ENCODE measurements at regions not wholly inside any gene's neighbourhood (a gene's known extent, or its start where the extent isn't known, plus 50 kb on each side); places are given as distances from the start of the nearest gene placed in this dataset.

- Histone ChIP-seq H3K27ac (no peak overlapping the region), H3K9ac (ENCODE audit: low read depth in 2 of 2, low read length in 2 of 2) (no peak overlapping the region), H3K27me3 (no peaks in the 10 kb centered on the region), H3K36me3 (no peaks in the 10 kb centered on the region), H3K9me3 (no peaks in the 10 kb centered on the region), H3K4me1 (no peaks in the 10 kb centered on the region), H3K4me3 (no peak overlapping the region)
- TF ChIP-seq CTCF (IDR thresholded peaks at IDR 0.05): no peak
- intact Hi-C loops (cut with DNase I): no loop called here
- no peak for DNase-seq
Measured at GRCh38 chr3:23752126-23752525, 53.6 kb upstream of the UBE2E1 start.

GRCh38 chr3:23754215-23754614, 51.5 kb upstream of the UBE2E1 start:
- intact Hi-C loops (cut with DNase I): no loop called here

More at GRCh38 chr3:23754215-23754614, 51.5 kb upstream of the UBE2E1 start:
- no peak for TF ChIP-seq CTCF (IDR thresholded peaks at IDR 0.05)
- H3K27me3 ChIP-seq: no peaks in the 10 kb centered on the region
- H3K4me3 ChIP-seq: no peak overlapping the region
- DNase-seq: no peak
- no peak overlapping the region for H3K9ac ChIP-seq (ENCODE audit: low read depth in 2 of 2, low read length in 2 of 2)
- H3K36me3 ChIP-seq: no peaks in the 10 kb centered on the region
- H3K4me1 ChIP-seq: no peaks in the 10 kb centered on the region
- no peaks in the 10 kb centered on the region for H3K9me3 ChIP-seq
- no peak overlapping the region for H3K27ac ChIP-seq
